ENCODE measurements at regions not wholly inside any gene's neighbourhood (a gene's known extent, or its start where the extent isn't known, plus 50 kb on each side); places are given as distances from the start of the nearest gene placed in this dataset.
"Not testable (repeated sequence)": the region's sequence is repeated elsewhere in the genome, so short reads cannot be mapped to it uniquely, and the experiment has no call there.

GRCh38 chrX:97907791-97908190 is 1024.1 kb downstream of the RPA4 start:
- ATAC-seq = no peak
- POLR2A ChIA-PET = no interaction called here
- H3K36me3 Mint-ChIP-seq (ENCODE audit: low read depth) = no peaks in the 10 kb centered on the region

GRCh38 chrX:97909245-97909644 is 1025.5 kb downstream of the RPA4 start:
- CTCF ChIA-PET = no interaction called here
- H3K4me3 Mint-ChIP-seq = no peak overlapping the region
- ATAC-seq = no peak
- POLR2A ChIA-PET = no interaction called here
- no peaks in the 10 kb centered on the region for H3K4me1 Mint-ChIP-seq (ENCODE audit: low read depth)
- H3K9me3 Mint-ChIP-seq = no peaks in the 10 kb centered on the region
- H3K36me3 Mint-ChIP-seq (ENCODE audit: low read depth) = no peaks in the 10 kb centered on the region
- H3K27ac Mint-ChIP-seq = no peak overlapping the region
- no peaks in the 10 kb centered on the region for H3K27me3 Mint-ChIP-seq
- DNase-seq = no peak
- TF ChIP-seq, protein P1, sequence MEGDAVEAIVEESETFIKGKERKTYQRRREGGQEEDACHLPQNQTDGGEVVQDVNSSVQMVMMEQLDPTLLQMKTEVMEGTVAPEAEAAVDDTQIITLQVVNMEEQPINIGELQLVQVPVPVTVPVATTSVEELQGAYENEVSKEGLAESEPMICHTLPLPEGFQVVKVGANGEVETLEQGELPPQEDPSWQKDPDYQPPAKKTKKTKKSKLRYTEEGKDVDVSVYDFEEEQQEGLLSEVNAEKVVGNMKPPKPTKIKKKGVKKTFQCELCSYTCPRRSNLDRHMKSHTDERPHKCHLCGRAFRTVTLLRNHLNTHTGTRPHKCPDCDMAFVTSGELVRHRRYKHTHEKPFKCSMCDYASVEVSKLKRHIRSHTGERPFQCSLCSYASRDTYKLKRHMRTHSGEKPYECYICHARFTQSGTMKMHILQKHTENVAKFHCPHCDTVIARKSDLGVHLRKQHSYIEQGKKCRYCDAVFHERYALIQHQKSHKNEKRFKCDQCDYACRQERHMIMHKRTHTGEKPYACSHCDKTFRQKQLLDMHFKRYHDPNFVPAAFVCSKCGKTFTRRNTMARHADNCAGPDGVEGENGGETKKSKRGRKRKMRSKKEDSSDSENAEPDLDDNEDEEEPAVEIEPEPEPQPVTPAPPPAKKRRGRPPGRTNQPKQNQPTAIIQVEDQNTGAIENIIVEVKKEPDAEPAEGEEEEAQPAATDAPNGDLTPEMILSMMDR (IDR thresholded peaks at IDR 0.05) = no peak
- intact Hi-C loops (cut with micrococcal nuclease) = no loop called here

More at GRCh38 chrX:97907791-97908190, 1024.1 kb downstream of the RPA4 start:
- Mint-ChIP-seq H3K4me3 (no peak overlapping the region), H3K27me3 (no peaks in the 10 kb centered on the region), H3K4me1 (ENCODE audit: low read depth) (no peaks in the 10 kb centered on the region), H3K27ac (no peak overlapping the region), H3K9me3 (no peaks in the 10 kb centered on the region)
- TF ChIP-seq, protein P1 (IDR thresholded peaks at IDR 0.05) = no peak
- DNase-seq = no peak
- CTCF ChIA-PET = no interaction called here
- intact Hi-C loops (cut with micrococcal nuclease) = no loop called here

DNA sequence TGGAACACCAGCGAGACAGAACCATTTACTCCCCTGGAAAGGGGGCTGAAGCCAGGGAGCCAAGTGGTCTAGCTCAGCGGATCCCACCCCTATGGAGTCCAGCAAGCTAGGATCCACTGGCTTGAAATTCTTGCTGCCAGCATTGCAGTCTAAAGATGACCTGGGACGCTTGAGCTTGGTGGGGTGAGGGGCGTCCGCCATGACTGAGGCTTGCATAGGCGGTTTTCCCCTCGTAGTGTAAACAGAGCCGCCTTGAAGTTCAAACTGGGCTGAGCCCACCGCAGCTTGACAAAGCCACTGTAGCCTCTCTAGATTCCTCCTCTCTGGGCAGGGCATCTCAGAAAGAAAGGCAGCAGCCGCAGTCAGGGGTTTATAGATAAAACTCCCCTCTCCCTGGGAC is 1031.7 kb downstream of the RPA4 start:
- H3K4me1 Mint-ChIP-seq (ENCODE audit: low read depth) = not testable (repeated sequence)

DNA sequence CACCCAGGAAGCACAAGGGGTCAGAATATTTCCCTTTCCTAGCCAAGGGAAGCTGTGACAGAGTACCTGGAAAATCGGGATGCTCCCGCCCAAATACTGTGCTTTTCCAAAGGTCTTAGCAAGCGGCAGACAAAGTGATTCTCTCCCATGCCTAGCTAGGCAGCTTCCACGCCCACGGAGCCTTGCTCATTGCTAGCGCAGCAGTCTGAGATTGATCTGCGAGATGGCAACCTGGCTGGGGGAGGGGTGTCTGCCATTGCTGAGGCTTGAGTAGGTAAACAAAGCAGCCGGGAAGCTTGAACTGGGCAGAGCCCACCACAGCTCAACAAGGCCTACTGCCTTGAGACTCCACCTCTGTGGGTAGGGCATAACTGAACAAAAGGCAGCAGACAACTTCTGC is 1037.5 kb downstream of the RPA4 start:
- POLR2A ChIA-PET; H3K4me3 Mint-ChIP-seq; intact Hi-C loops (cut with micrococcal nuclease): not testable (repeated sequence)

More for the DNA sequence above, 1031.7 kb downstream of the RPA4 start:
- H3K27ac Mint-ChIP-seq; H3K4me3 Mint-ChIP-seq; H3K36me3 Mint-ChIP-seq (ENCODE audit: low read depth); ATAC-seq; intact Hi-C loops (cut with micrococcal nuclease); CTCF ChIA-PET; H3K9me3 Mint-ChIP-seq; POLR2A ChIA-PET; DNase-seq; H3K27me3 Mint-ChIP-seq: not testable (repeated sequence)

GRCh38 chrX:97931586-97931985 is 1047.9 kb downstream of the RPA4 start:
- ATAC-seq = no peak

More for the DNA sequence above, 1037.5 kb downstream of the RPA4 start:
- H3K4me1 Mint-ChIP-seq (ENCODE audit: low read depth); H3K27ac Mint-ChIP-seq; CTCF ChIA-PET; H3K27me3 Mint-ChIP-seq; DNase-seq; H3K9me3 Mint-ChIP-seq; H3K36me3 Mint-ChIP-seq (ENCODE audit: low read depth); ATAC-seq: not testable (repeated sequence)

GRCh38 chrX:97936296-97936695 is 1052.6 kb downstream of the RPA4 start:
- H3K27me3 Mint-ChIP-seq = no peaks in the 10 kb centered on the region
- H3K4me1 Mint-ChIP-seq (ENCODE audit: low read depth) = no peaks in the 10 kb centered on the region
- ATAC-seq = no peak

More at GRCh38 chrX:97931586-97931985, 1047.9 kb downstream of the RPA4 start:
- ChIA-PET CTCF (no interaction called here), POLR2A (no interaction called here)
- no peak for DNase-seq
- intact Hi-C loops (cut with micrococcal nuclease) = no loop called here
- Mint-ChIP-seq H3K27ac (no peak overlapping the region), H3K9me3 (no peaks in the 10 kb centered on the region), H3K4me1 (ENCODE audit: low read depth) (no peaks in the 10 kb centered on the region), H3K27me3 (no peaks in the 10 kb centered on the region), H3K36me3 (ENCODE audit: low read depth) (no peaks in the 10 kb centered on the region), H3K4me3 (no peak overlapping the region)
- TF ChIP-seq, protein P1 (IDR thresholded peaks at IDR 0.05) = no peak

More at GRCh38 chrX:97936296-97936695, 1052.6 kb downstream of the RPA4 start:
- Mint-ChIP-seq H3K9me3 (no peaks in the 10 kb centered on the region), H3K36me3 (ENCODE audit: low read depth) (no peaks in the 10 kb centered on the region), H3K27ac (no peak overlapping the region), H3K4me3 (no peak overlapping the region)
- ChIA-PET POLR2A (no interaction called here), CTCF (no interaction called here)
- TF ChIP-seq, protein P1 (IDR thresholded peaks at IDR 0.05) = no peak
- intact Hi-C loops (cut with micrococcal nuclease) = no loop called here
- DNase-seq = no peak

All from activated CD8-positive, alpha-beta T cell treated with anti-CD3 and anti-CD28 coated beads for 36 hours (primary cell).